ENCODE measurements at regions not wholly inside any gene's neighbourhood (a gene's known extent, or its start where the extent isn't known, plus 50 kb on each side); places are given as distances from the start of the nearest gene placed in this dataset.

DNA sequence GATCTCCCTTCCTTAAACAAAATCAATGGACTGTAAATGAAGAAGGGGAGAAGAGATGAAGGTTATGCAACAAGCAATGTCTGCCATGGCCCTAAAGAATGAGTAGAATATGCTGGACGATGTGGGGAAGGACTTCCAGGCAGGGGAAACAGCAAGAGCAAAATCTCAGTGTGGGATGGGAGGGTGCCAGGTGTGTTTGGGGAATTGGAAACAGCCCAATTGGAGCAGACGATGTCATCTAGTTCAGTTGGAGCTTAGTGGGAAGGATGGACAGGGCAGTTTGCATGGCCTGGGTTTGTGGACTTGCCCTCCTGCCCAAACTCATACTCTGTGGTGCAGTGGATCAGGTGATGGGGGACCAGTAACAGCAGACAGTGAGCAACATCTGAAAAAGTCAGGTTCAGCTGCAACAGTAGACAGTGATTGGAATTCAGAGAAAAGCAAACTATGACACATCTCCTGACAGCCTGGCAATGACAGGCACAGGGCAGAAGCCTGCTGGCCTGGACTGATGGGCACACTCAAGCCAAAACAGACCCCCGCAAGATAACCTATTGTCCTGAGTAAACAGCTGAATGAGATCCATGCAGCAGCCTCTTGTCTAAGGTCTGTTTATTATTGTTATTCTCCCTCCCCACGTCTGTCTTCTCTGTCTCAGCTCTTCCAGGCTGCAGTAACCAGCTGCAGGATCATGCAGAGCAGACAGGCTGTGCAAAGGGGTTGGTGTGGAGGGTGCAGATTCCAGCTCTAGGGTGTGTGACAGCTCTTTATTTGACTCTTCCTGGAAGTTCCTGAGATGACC, 50.5 kb upstream of the PRELP start:
- Histone ChIP-seq H3K4me1 (ENCODE audit: control insufficient read depth in 4 of 4, insufficient read depth in 4 of 4, low read length in 3 of 4) (no peaks in the 10 kb centered on the region), H3K27me3 (ENCODE audit: control insufficient read depth in 4 of 4, insufficient read depth in 4 of 4, low read length in 3 of 4) (peaks cover 0 to 6% (median 0%) of the 10 kb centered on the region in 4 donors), H3K9ac (ENCODE audit: low read depth in 1 of 2, low read length in 2 of 2) (no peak overlapping the region), H3K36me3 (ENCODE audit: control insufficient read depth in 4 of 4, insufficient read depth in 3 of 4, low read depth in 1 of 4, low read length in 3 of 4) (no peaks in the 10 kb centered on the region), H3K9me3 (ENCODE audit: control insufficient read depth in 4 of 4, low read length in 3 of 4) (no peaks in the 10 kb centered on the region), H3K27ac (ENCODE audit: low read depth in 1 of 2, low read length in 2 of 2) (no peak overlapping the region), H3K4me3 (ENCODE audit: low read depth in 1 of 3, low read length in 3 of 3) (no peak overlapping the region)
- DNase-seq (ENCODE audit: low spot score), result no peak
- TF ChIP-seq JUND (IDR thresholded peaks at IDR 0.05), result no peak
- no peak for TF ChIP-seq NR2F2 (IDR thresholded peaks at IDR 0.05)
- WGBS, result 47% methylated on average over 4 of the region's 4 CpGs

GRCh38 chr1:203425663-203425975, 50.0 kb upstream of the PRELP start:
- no peaks in the 10 kb centered on the region for H3K4me1 ChIP-seq (ENCODE audit: control insufficient read depth in 4 of 4, insufficient read depth in 4 of 4, low read length in 3 of 4)
- no peak for DNase-seq (ENCODE audit: low spot score)

More at GRCh38 chr1:203425663-203425975, 50.0 kb upstream of the PRELP start:
- Histone ChIP-seq H3K4me3 (ENCODE audit: low read depth in 1 of 3, low read length in 3 of 3) (no peak overlapping the region), H3K9me3 (ENCODE audit: control insufficient read depth in 4 of 4, low read length in 3 of 4) (no peaks in the 10 kb centered on the region), H3K9ac (ENCODE audit: low read depth in 1 of 2, low read length in 2 of 2) (no peak overlapping the region), H3K27ac (ENCODE audit: low read depth in 1 of 2, low read length in 2 of 2) (no peak overlapping the region), H3K36me3 (ENCODE audit: control insufficient read depth in 4 of 4, insufficient read depth in 3 of 4, low read depth in 1 of 4, low read length in 3 of 4) (no peaks in the 10 kb centered on the region), H3K27me3 (ENCODE audit: control insufficient read depth in 4 of 4, insufficient read depth in 4 of 4, low read length in 3 of 4) (peaks cover 0 to 6% (median 0%) of the 10 kb centered on the region in 4 donors)
- TF ChIP-seq RXRA (IDR thresholded peaks at IDR 0.05) (no peak), FOXA2 (IDR thresholded peaks at IDR 0.05) (no peak), NR2F2 (IDR thresholded peaks at IDR 0.05) (no peak), FOXA1 (IDR thresholded peaks at IDR 0.05) (no peak), ATF3 (IDR thresholded peaks at IDR 0.05) (no peak), SP1 (IDR thresholded peaks at IDR 0.05) (no peak), TAF1 (conservative IDR thresholded peaks at IDR 0.05) (no peak), GABPA (IDR thresholded peaks at IDR 0.05 in 1 of 2, conservative IDR thresholded peaks at IDR 0.05 in 1 of 2) (no peak), HNF4G (IDR thresholded peaks at IDR 0.05) (no peak), YY1 (IDR thresholded peaks at IDR 0.05) (no peak), ZBTB33 (IDR thresholded peaks at IDR 0.05) (no peak), JUND (IDR thresholded peaks at IDR 0.05) (no peak), RAD21 (IDR thresholded peaks at IDR 0.05) (no peak), HNF4A (conservative IDR thresholded peaks at IDR 0.05) (no peak), EGR1 (IDR thresholded peaks at IDR 0.05; ENCODE audit: low read depth in 2 of 2) (no peak)
- TF ChIP-seq, protein P1, sequence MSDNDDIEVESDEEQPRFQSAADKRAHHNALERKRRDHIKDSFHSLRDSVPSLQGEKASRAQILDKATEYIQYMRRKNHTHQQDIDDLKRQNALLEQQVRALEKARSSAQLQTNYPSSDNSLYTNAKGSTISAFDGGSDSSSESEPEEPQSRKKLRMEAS (IDR thresholded peaks at IDR 0.05), result no peak
- TF ChIP-seq, protein P2, sequence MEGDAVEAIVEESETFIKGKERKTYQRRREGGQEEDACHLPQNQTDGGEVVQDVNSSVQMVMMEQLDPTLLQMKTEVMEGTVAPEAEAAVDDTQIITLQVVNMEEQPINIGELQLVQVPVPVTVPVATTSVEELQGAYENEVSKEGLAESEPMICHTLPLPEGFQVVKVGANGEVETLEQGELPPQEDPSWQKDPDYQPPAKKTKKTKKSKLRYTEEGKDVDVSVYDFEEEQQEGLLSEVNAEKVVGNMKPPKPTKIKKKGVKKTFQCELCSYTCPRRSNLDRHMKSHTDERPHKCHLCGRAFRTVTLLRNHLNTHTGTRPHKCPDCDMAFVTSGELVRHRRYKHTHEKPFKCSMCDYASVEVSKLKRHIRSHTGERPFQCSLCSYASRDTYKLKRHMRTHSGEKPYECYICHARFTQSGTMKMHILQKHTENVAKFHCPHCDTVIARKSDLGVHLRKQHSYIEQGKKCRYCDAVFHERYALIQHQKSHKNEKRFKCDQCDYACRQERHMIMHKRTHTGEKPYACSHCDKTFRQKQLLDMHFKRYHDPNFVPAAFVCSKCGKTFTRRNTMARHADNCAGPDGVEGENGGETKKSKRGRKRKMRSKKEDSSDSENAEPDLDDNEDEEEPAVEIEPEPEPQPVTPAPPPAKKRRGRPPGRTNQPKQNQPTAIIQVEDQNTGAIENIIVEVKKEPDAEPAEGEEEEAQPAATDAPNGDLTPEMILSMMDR (IDR thresholded peaks at IDR 0.05; ENCODE audit: low read depth, low read length, missing input control), result no peak
- TF ChIP-seq, protein P3, sequence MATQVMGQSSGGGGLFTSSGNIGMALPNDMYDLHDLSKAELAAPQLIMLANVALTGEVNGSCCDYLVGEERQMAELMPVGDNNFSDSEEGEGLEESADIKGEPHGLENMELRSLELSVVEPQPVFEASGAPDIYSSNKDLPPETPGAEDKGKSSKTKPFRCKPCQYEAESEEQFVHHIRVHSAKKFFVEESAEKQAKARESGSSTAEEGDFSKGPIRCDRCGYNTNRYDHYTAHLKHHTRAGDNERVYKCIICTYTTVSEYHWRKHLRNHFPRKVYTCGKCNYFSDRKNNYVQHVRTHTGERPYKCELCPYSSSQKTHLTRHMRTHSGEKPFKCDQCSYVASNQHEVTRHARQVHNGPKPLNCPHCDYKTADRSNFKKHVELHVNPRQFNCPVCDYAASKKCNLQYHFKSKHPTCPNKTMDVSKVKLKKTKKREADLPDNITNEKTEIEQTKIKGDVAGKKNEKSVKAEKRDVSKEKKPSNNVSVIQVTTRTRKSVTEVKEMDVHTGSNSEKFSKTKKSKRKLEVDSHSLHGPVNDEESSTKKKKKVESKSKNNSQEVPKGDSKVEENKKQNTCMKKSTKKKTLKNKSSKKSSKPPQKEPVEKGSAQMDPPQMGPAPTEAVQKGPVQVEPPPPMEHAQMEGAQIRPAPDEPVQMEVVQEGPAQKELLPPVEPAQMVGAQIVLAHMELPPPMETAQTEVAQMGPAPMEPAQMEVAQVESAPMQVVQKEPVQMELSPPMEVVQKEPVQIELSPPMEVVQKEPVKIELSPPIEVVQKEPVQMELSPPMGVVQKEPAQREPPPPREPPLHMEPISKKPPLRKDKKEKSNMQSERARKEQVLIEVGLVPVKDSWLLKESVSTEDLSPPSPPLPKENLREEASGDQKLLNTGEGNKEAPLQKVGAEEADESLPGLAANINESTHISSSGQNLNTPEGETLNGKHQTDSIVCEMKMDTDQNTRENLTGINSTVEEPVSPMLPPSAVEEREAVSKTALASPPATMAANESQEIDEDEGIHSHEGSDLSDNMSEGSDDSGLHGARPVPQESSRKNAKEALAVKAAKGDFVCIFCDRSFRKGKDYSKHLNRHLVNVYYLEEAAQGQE (IDR thresholded peaks at IDR 0.05), result no peak

Data from liver (tissue), 8 donors.